ENCODE measurements at regions not wholly inside any gene's neighbourhood (a gene's known extent, or its start where the extent isn't known, plus 50 kb on each side); places are given as distances from the start of the nearest gene placed in this dataset.

- H3K4me3 Mint-ChIP-seq, result no peak overlapping the region
- ChIA-PET POLR2A (no interaction called here), CTCF (no interaction called here)
- H3K4me1 Mint-ChIP-seq, result no peaks in the 10 kb centered on the region
- no peak for ATAC-seq (ENCODE audit: low read depth)
- no peak overlapping the region for H3K27ac Mint-ChIP-seq
- H3K9me3 Mint-ChIP-seq, result peaks cover 9% of the 10 kb centered on the region
- peaks cover 11% of the 10 kb centered on the region for H3K27me3 Mint-ChIP-seq
- TF ChIP-seq CTCF (IDR thresholded peaks at IDR 0.05), result no peak
- no peak for DNase-seq
- intact Hi-C loops (cut with micrococcal nuclease), result no loop called here
- no peaks in the 10 kb centered on the region for H3K36me3 Mint-ChIP-seq (ENCODE audit: low read depth)
These were observed 87.3 kb downstream of the EVX1 start for GRCh38 chr7:27329909-27330308.

GRCh38 chr7:27339478-27339877 is 96.9 kb downstream of the EVX1 start:
- Mint-ChIP-seq H3K36me3 (ENCODE audit: low read depth) (no peaks in the 10 kb centered on the region), H3K27me3 (peaks cover 14% of the 10 kb centered on the region), H3K27ac (no peak overlapping the region), H3K4me3 (no peak overlapping the region), H3K4me1 (no peaks in the 10 kb centered on the region), H3K9me3 (no peaks in the 10 kb centered on the region)
- no peak for TF ChIP-seq CTCF (IDR thresholded peaks at IDR 0.05)
- no peak for ATAC-seq (ENCODE audit: low read depth)
- ChIA-PET CTCF (no interaction called here), POLR2A (no interaction called here)
- intact Hi-C loops (cut with micrococcal nuclease), result no loop called here
- no peak for DNase-seq

GRCh38 chr7:27344471-27344870 is 101.9 kb downstream of the EVX1 start:
- no peak overlapping the region for H3K4me3 Mint-ChIP-seq
- no peak for ATAC-seq (ENCODE audit: low read depth)
- ChIA-PET CTCF (no interaction called here), POLR2A (no interaction called here)
- H3K27me3 Mint-ChIP-seq, result peaks cover 22% of the 10 kb centered on the region
- H3K36me3 Mint-ChIP-seq (ENCODE audit: low read depth), result no peaks in the 10 kb centered on the region
- no peaks in the 10 kb centered on the region for H3K9me3 Mint-ChIP-seq
- H3K27ac Mint-ChIP-seq, result no peak overlapping the region
- no peak for DNase-seq
- intact Hi-C loops (cut with micrococcal nuclease), result no loop called here
- H3K4me1 Mint-ChIP-seq, result no peaks in the 10 kb centered on the region
- TF ChIP-seq CTCF (IDR thresholded peaks at IDR 0.05), result no peak

- CTCF ChIA-PET, result no interaction called here
- Mint-ChIP-seq H3K4me3 (no peak overlapping the region), H3K27me3 (peaks cover 25% of the 10 kb centered on the region), H3K4me1 (no peaks in the 10 kb centered on the region), H3K27ac (no peak overlapping the region), H3K36me3 (ENCODE audit: low read depth) (no peaks in the 10 kb centered on the region), H3K9me3 (no peaks in the 10 kb centered on the region)
- intact Hi-C loops (cut with micrococcal nuclease), result no loop called here
- POLR2A ChIA-PET, result no interaction called here
- TF ChIP-seq CTCF (IDR thresholded peaks at IDR 0.05), result no peak
- no peak for ATAC-seq (ENCODE audit: low read depth)
- no peak for DNase-seq
These were observed 102.7 kb downstream of the EVX1 start for GRCh38 chr7:27345164-27345887.

GRCh38 chr7:27345997-27346396 is 103.4 kb downstream of the EVX1 start:
- no peaks in the 10 kb centered on the region for H3K4me1 Mint-ChIP-seq
- DNase-seq (no peak), ATAC-seq (ENCODE audit: low read depth) (no peak)
- no peak overlapping the region for H3K27ac Mint-ChIP-seq
- H3K27me3 Mint-ChIP-seq, result peaks cover 22% of the 10 kb centered on the region
- TF ChIP-seq CTCF (IDR thresholded peaks at IDR 0.05), result no peak
- no peaks in the 10 kb centered on the region for H3K9me3 Mint-ChIP-seq
- ChIA-PET CTCF (no interaction called here), POLR2A (no interaction called here)
- intact Hi-C loops (cut with micrococcal nuclease), result no loop called here
- no peaks in the 10 kb centered on the region for H3K36me3 Mint-ChIP-seq (ENCODE audit: low read depth)
- no peak overlapping the region for H3K4me3 Mint-ChIP-seq
